GM12878 (cell line): ENCODE measurements at regions not wholly inside any gene's neighbourhood (a gene's known extent, or its start where the extent isn't known, plus 50 kb on each side); places are given as distances from the start of the nearest gene placed in this dataset.

Source experiments
- ATAC-seq: fragments of 200-7000 bp; cut with Tn5 transposase; 3 replicates; pipeline ENCODE4 v1.9.1; 2020; ENCODE audit warnings: mild to moderate bottlenecking, moderate library complexity
- BruUV-seq: library from RNA; stranded (reverse); fragments of 400-500 nt; replicated peaks from 2 replicates; lab custom pipeline; 2021; lab: Mats Ljungman, UMichigan
- CTCF ChIA-PET: fragments of 300-600 bp; sonication (Branson Sonifier 250); formaldehyde crosslinking; extraction: SDS; loops from one replicate; lab custom pipeline; 2021; ENCODE audit warnings: inconsistent platforms; lab: Yijun Ruan, JAX
- POLR2A ChIA-PET: fragments of 350-600 bp; formaldehyde crosslinking; extraction: SDS; loops from one replicate; lab custom pipeline; 2021; ENCODE audit warnings: inconsistent platforms; lab: Charles Lee
- RAD21 ChIA-PET: fragments of 300-600 bp; sonication (Branson Sonifier 250); formaldehyde crosslinking; loops from one replicate; lab custom pipeline; 2023; ENCODE audit warnings: antibody characterized with exemption; ENCODE audit not compliant: unreplicated experiment; lab: Charles Lee
- SMC1A ChIA-PET: fragments of 300-600 bp; sonication (Branson Sonifier 250); formaldehyde crosslinking; loops from one replicate; lab custom pipeline; 2023; ENCODE audit not compliant: unreplicated experiment, uncharacterized antibody; lab: Charles Lee
- DNase-seq: peaks from one replicate; pipeline ENCODE4 v3.0.0-alpha.2; 2011; ENCODE audit warnings: low read depth, low spot score
- FAIRE-seq: peaks from 3 replicates; lab custom pipeline; 2011; peaks lifted over from hg19 to GRCh38; lab: Jason Lieb, UNC
- H2AFZ ChIP-seq: 2 replicates; pipeline ENCODE4 v1.6.0; 2011; ENCODE audit warnings: low read depth, low read length, control low read depth; ENCODE audit not compliant: control insufficient read depth
- H3K27ac ChIP-seq: 2 replicates; pipeline ENCODE4 v1.5.1; 2011; ENCODE audit warnings: control low read depth; ENCODE audit not compliant: control insufficient read depth, insufficient read depth
- H3K27me3 ChIP-seq, 2 experiments: replicated peaks in 1 of 2; 2 replicates each; pipeline versions ENCODE4 v1.6.0 to v1.6.1; 2011; ENCODE audit warnings: low read length in 1 of 2; ENCODE audit not compliant: control insufficient read depth in 2 of 2, insufficient read depth in 2 of 2
- H3K36me3 ChIP-seq, 2 experiments: 2 replicates each; pipeline ENCODE4 v1.5.1; 2011; ENCODE audit warnings: low read length in 1 of 2; ENCODE audit not compliant: control insufficient read depth in 2 of 2, insufficient read depth in 2 of 2
- H3K4me1 ChIP-seq: 2 replicates; pipeline ENCODE4 v1.6.1; 2011; ENCODE audit warnings: mild to moderate bottlenecking, low read length, moderate library complexity, mixed read lengths; ENCODE audit not compliant: control insufficient read depth, insufficient read depth
- H3K4me2 ChIP-seq: 2 replicates; pipeline ENCODE4 v1.6.0; 2011; ENCODE audit warnings: control low read depth; ENCODE audit not compliant: control insufficient read depth, insufficient read depth
- H3K4me3 ChIP-seq: fragments of 200-600 bp; sonication (generic); 2 replicates; pipeline ENCODE4 v1.5.1; 2016
- H3K79me2 ChIP-seq: 2 replicates; pipeline ENCODE4 v1.6.0; 2011; ENCODE audit warnings: low read length; ENCODE audit not compliant: control insufficient read depth, insufficient read depth
- H3K9ac ChIP-seq: 2 replicates; pipeline ENCODE4 v1.8.0; 2011; ENCODE audit warnings: low read length, control low read depth, mixed read lengths; ENCODE audit not compliant: control insufficient read depth, insufficient read depth
- H3K9me3 ChIP-seq: replicated peaks from 3 replicates; pipeline ENCODE4 v1.5.1; 2011; ENCODE audit warnings: mild to moderate bottlenecking, low read length; ENCODE audit not compliant: control insufficient read depth, insufficient read depth
- H4K20me1 ChIP-seq: 2 replicates; pipeline ENCODE4 v1.6.0; 2011; ENCODE audit not compliant: control insufficient read depth, insufficient read depth
- CREB1 ChIP-seq: IDR thresholded peaks from 2 replicates; pipeline ENCODE4 v1.6.1; 2012; ENCODE audit warnings: low read depth, mild to moderate bottlenecking, inconsistent platforms
- HDAC2 ChIP-seq: fragments of 200-600 bp; sonication (generic); IDR thresholded peaks from 2 replicates; pipeline ENCODE4 v1.6.1; 2017
- MTA3 ChIP-seq: IDR thresholded peaks from 2 replicates; pipeline ENCODE4 v1.6.1; 2012; ENCODE audit warnings: low read length, inconsistent platforms, borderline replicate concordance
- MYB ChIP-seq: fragments of 150-350 bp; IDR thresholded peaks from 2 replicates; pipeline ENCODE4 v1.6.1; 2014; ENCODE audit warnings: mild to moderate bottlenecking, low read depth, low read length, borderline replicate concordance
- NFIC ChIP-seq: IDR thresholded peaks from 2 replicates; pipeline ENCODE4 v1.6.1; 2012; ENCODE audit warnings: low read depth, mild to moderate bottlenecking, inconsistent platforms, low read length, moderate library complexity
- POLR2AphosphoS2 ChIP-seq: IDR thresholded peaks from 2 replicates; pipeline ENCODE4 v1.6.1; 2011; ENCODE audit warnings: low read depth, mild to moderate bottlenecking, low read length, improper control_type of control experiment, moderate library complexity
- SREBF2 ChIP-seq: IDR thresholded peaks from 2 replicates; pipeline ENCODE4 v1.6.1; 2012; ENCODE audit warnings: mild to moderate bottlenecking, low read length
- ZNF687 ChIP-seq: fragments of 450-650 bp; IDR thresholded peaks from 2 replicates; pipeline ENCODE4 v1.6.1; 2017; ENCODE audit warnings: mild to moderate bottlenecking, moderate library complexity
- WGBS: methylation state at CpG from one replicate; pipeline ENCODE4 v1.1.6; 2016; ENCODE audit warnings: low lambda C conversion rate; ENCODE audit not compliant: insufficient replicate concordance, insufficient coverage; ENCODE audit errors: missing lambda C conversion rate; 5-methylcytosine and 5-hydroxymethylcytosine counted together
- in situ Hi-C: fragments of 300-500 bp; cut with MboI; formaldehyde crosslinking; loops from 9 replicates; pipeline ENCODE4 v1.14.3; 2018; ENCODE audit warnings: mixed read lengths
- intact Hi-C: fragments of 100-400 bp; cut with micrococcal nuclease; formaldehyde crosslinking; loops from one replicate; pipeline ENCODE4 v1.14.2; 2022; ENCODE audit not compliant: unreplicated experiment
- TF ChIP-seq, protein P1 (sequence below): fragments of 450-650 bp; IDR thresholded peaks from 2 replicates; pipeline ENCODE4 v1.6.1; 2017; ENCODE audit warnings: antibody characterized with exemption, mild to moderate bottlenecking, moderate library complexity

- no peaks in the 10 kb centered on the region for H3K9me3 ChIP-seq
- no peak overlapping the region for H3K27ac ChIP-seq
- H3K4me3 ChIP-seq = no peak overlapping the region
- ChIA-PET POLR2A (interaction anchor here (0.7 kb wide), 1 partner anchor 35 kb away, joined by 3 read pairs; no protein-coding TSS in a partner anchor), SMC1A (interaction anchor here (1.3 kb wide), 1 partner anchor 9 kb away, joined by 7 read pairs; no protein-coding TSS in a partner anchor), CTCF (no interaction called here), RAD21 (no interaction called here)
- WGBS = 11% methylated on average over 9 of the region's 9 CpGs
- no peak for TF ChIP-seq HDAC2
- TF ChIP-seq ZNF687 = no peak
- TF ChIP-seq NFIC = no peak
- TF ChIP-seq MTA3 = no peak
- no peak for TF ChIP-seq MYB
- TF ChIP-seq CREB1 = no peak
- no peak for TF ChIP-seq POLR2AphosphoS2
- TF ChIP-seq, protein P1, sequence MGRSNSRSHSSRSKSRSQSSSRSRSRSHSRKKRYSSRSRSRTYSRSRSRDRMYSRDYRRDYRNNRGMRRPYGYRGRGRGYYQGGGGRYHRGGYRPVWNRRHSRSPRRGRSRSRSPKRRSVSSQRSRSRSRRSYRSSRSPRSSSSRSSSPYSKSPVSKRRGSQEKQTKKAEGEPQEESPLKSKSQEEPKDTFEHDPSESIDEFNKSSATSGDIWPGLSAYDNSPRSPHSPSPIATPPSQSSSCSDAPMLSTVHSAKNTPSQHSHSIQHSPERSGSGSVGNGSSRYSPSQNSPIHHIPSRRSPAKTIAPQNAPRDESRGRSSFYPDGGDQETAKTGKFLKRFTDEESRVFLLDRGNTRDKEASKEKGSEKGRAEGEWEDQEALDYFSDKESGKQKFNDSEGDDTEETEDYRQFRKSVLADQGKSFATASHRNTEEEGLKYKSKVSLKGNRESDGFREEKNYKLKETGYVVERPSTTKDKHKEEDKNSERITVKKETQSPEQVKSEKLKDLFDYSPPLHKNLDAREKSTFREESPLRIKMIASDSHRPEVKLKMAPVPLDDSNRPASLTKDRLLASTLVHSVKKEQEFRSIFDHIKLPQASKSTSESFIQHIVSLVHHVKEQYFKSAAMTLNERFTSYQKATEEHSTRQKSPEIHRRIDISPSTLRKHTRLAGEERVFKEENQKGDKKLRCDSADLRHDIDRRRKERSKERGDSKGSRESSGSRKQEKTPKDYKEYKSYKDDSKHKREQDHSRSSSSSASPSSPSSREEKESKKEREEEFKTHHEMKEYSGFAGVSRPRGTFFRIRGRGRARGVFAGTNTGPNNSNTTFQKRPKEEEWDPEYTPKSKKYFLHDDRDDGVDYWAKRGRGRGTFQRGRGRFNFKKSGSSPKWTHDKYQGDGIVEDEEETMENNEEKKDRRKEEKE = no peak
- no peak for TF ChIP-seq SREBF2
- H3K4me2 ChIP-seq = no peak overlapping the region
- no TSS peak for BruUV-seq
- H3K27me3 ChIP-seq = no peaks in the 10 kb centered on the region
- H2AFZ ChIP-seq = no peak overlapping the region
- no peak for DNase-seq
- no peak overlapping the region for H3K9ac ChIP-seq
- H3K79me2 ChIP-seq = no peaks in the 10 kb centered on the region
- no peaks in the 10 kb centered on the region for H3K4me1 ChIP-seq
- no peak for ATAC-seq
- no peak for FAIRE-seq
- intact Hi-C loops (no loop called here), in situ Hi-C loops (no loop called here)
- no peaks in the 10 kb centered on the region for H4K20me1 ChIP-seq
- no peaks in the 10 kb centered on the region for H3K36me3 ChIP-seq
Observed at GRCh38 chr5:33229216-33229615, 211.5 kb upstream of the TARS1 start.
